K562 (cell line): ENCODE measurements at regions not wholly inside any gene's neighbourhood (a gene's known extent, or its start where the extent isn't known, plus 50 kb on each side); places are given as distances from the start of the nearest gene placed in this dataset.

Experiments
- ATAC-seq: fragments of 200-7000 bp; cut with Tn5 transposase; 3 replicates; pipeline ENCODE4 v1.9.1; 2020; ENCODE audit warnings: moderate library complexity
- BruUV-seq: library from RNA; stranded (reverse); fragments of 400-500 nt; replicated peaks from 2 replicates; lab custom pipeline; 2021; lab: Mats Ljungman, UMichigan
- CTCF ChIA-PET: fragments of 300-600 bp; formaldehyde crosslinking; extraction: SDS; loops from one replicate; lab custom pipeline; 2021; ENCODE audit warnings: low intra/inter-chr PET ratio; lab: Yijun Ruan, JAX
- POLR2A ChIA-PET: fragments of 300-600, 350-650 bp; sonication (Branson Sonifier 250); formaldehyde crosslinking; extraction: SDS; loops from one replicate; lab custom pipeline; 2021; ENCODE audit warnings: antibody characterized with exemption, inconsistent platforms; lab: Yijun Ruan, JAX
- DNase-seq, 4 experiments: peaks; one replicate each; pipeline versions ENCODE4 v3.0.0 to v3.0.0-alpha.2; 2011 to 2018; ENCODE audit warnings: low spot score in 3 of 4, mixed read lengths in 3 of 4; ENCODE audit errors: extremely low read depth in 1 of 4
- FAIRE-seq: peaks from 2 replicates; lab custom pipeline; 2011; peaks lifted over from hg19 to GRCh38; lab: Jason Lieb, UNC
- H2AFZ ChIP-seq: 2 replicates; pipeline ENCODE4 v1.6.0; 2011; ENCODE audit warnings: low read depth, low read length, control low read depth, inconsistent platforms
- H3K27ac ChIP-seq: fragments of 200-600 bp; 3 replicates; pipeline ENCODE4 v1.8.0; 2011; ENCODE audit warnings: low read depth, mild to moderate bottlenecking, control low read depth, inconsistent platforms, low read length, moderate library complexity, mixed read lengths; ENCODE audit errors: extremely low read depth
- H3K27me3 ChIP-seq, 2 experiments: fragments of 300-600 bp in 1 of 2; 2 replicates in 1 of 2; 3 replicates in 1 of 2; pipeline versions ENCODE4 v1.6.0 to v1.8.0; 2011; ENCODE audit warnings: inconsistent platforms in 2 of 2, low read length in 2 of 2, mild to moderate bottlenecking in 1 of 2, mixed read lengths in 1 of 2, moderate library complexity in 1 of 2; ENCODE audit not compliant: control insufficient read depth in 2 of 2, insufficient read depth in 2 of 2
- H3K36me3 ChIP-seq: fragments of 300-600 bp; 3 replicates; pipeline ENCODE4 v1.8.0; 2011; ENCODE audit warnings: mild to moderate bottlenecking, low read length, inconsistent platforms; ENCODE audit not compliant: control insufficient read depth, insufficient read depth
- H3K4me1 ChIP-seq, 2 experiments: fragments of 200-600 bp in 1 of 2; replicated peaks in 1 of 2; 2 replicates in 1 of 2; 3 replicates in 1 of 2; pipeline versions ENCODE4 v1.5.1 to v1.8.0; 2011; ENCODE audit warnings: inconsistent platforms in 2 of 2, low read length in 2 of 2, mild to moderate bottlenecking in 1 of 2, mixed read lengths in 1 of 2, moderate library complexity in 1 of 2; ENCODE audit not compliant: control insufficient read depth in 2 of 2, insufficient read depth in 2 of 2
- H3K4me2 ChIP-seq: 2 replicates; pipeline ENCODE4 v1.6.1; 2011; ENCODE audit warnings: low read length, control low read depth, inconsistent platforms, mixed read lengths; ENCODE audit not compliant: insufficient read depth
- H3K4me3 ChIP-seq: fragments of 200-600 bp; sonication (generic), shearing (Covaris generic); 2 replicates; pipeline ENCODE4 v1.5.1; 2016; ENCODE audit warnings: control low read depth, inconsistent platforms
- H3K79me2 ChIP-seq: fragments of 200-600 bp; 3 replicates; pipeline ENCODE4 v1.8.0; 2011; ENCODE audit warnings: low read length, inconsistent platforms; ENCODE audit not compliant: control insufficient read depth, insufficient read depth
- H3K9ac ChIP-seq, 2 experiments: 2 replicates each; pipeline versions ENCODE4 v1.6.0 to v1.6.1; 2011; ENCODE audit warnings: low read depth in 2 of 2, low read length in 2 of 2, control low read depth in 1 of 2, inconsistent platforms in 1 of 2, mild to moderate bottlenecking in 1 of 2, mixed read lengths in 1 of 2; ENCODE audit not compliant: insufficient read depth in 1 of 2
- H3K9me1 ChIP-seq: one replicate; pipeline ENCODE4 v1.6.0; 2011; ENCODE audit warnings: inconsistent platforms, mild to moderate bottlenecking, low read length, moderate library complexity; ENCODE audit not compliant: control insufficient read depth, insufficient read depth
- H3K9me3 ChIP-seq: replicated peaks from 2 replicates; pipeline ENCODE4 v1.5.1; 2011; ENCODE audit warnings: low read depth, low read length, inconsistent platforms; ENCODE audit not compliant: control insufficient read depth, insufficient read depth
- H4K20me1 ChIP-seq: replicated peaks from 2 replicates; pipeline ENCODE4 v1.6.1; 2011; ENCODE audit warnings: low read length, inconsistent platforms, mixed read lengths; ENCODE audit not compliant: control insufficient read depth, insufficient read depth
- BRF1 ChIP-seq: IDR thresholded peaks from 3 replicates; pipeline ENCODE4 v1.6.1; 2011; ENCODE audit warnings: borderline replicate concordance, mild to moderate bottlenecking; ENCODE audit not compliant: insufficient read length; ENCODE audit errors: extremely low read depth
- CBX5 ChIP-seq: IDR thresholded peaks from 2 replicates; pipeline ENCODE4 v1.6.1; 2014; ENCODE audit warnings: low read depth, borderline replicate concordance
- ESRRB ChIP-seq: fragments of 250-450 bp; sonication (Bioruptor Pico); IDR thresholded peaks from 2 replicates; pipeline ENCODE4 v1.5.0; 2020; ENCODE audit warnings: mild to moderate bottlenecking, moderate library complexity, borderline replicate concordance
- HDAC2 ChIP-seq: fragments of 450-650 bp; IDR thresholded peaks from 2 replicates; pipeline ENCODE4 v1.6.1; 2016; ENCODE audit warnings: mild to moderate bottlenecking
- HDAC6 ChIP-seq: IDR thresholded peaks from 2 replicates; pipeline ENCODE4 v1.6.1; 2012; ENCODE audit warnings: low read depth, mild to moderate bottlenecking, control low read depth, inconsistent platforms, low read length, moderate library complexity
- HNRNPH1 ChIP-seq: fragments of 200-400 bp; formaldehyde crosslinking; optimal IDR thresholded peaks from 2 replicates; pipeline ENCODE3; 2017; ENCODE audit warnings: low read depth, mild to moderate bottlenecking, low read length, moderate library complexity
- MEIS2 ChIP-seq: fragments of 450-650 bp; IDR thresholded peaks from 2 replicates; pipeline ENCODE4 v1.6.1; 2014; ENCODE audit warnings: mild to moderate bottlenecking; ENCODE audit not compliant: partially characterized antibody
- MXD1 ChIP-seq: fragments of 250-450 bp; sonication (Bioruptor Pico); IDR thresholded peaks from 2 replicates; pipeline ENCODE4 v1.8.0; 2021; ENCODE audit warnings: borderline replicate concordance, mild to moderate bottlenecking, moderate library complexity; ENCODE audit not compliant: poor library complexity, severe bottlenecking
- SAFB ChIP-seq: fragments of 200-400 bp; formaldehyde crosslinking; IDR thresholded peaks from 2 replicates; pipeline ENCODE4 v1.6.1; 2017; ENCODE audit warnings: low read depth, low read length, borderline replicate concordance
- TAF7 ChIP-seq: fragments of 450-650 bp; IDR thresholded peaks from 2 replicates; pipeline ENCODE4 v1.6.1; 2016; ENCODE audit warnings: missing genetic modification characterization, missing compliant biosample characterization
- TEAD1 ChIP-seq, 2 experiments: fragments of 450-650 bp in 1 of 2; sonication (generic) in 1 of 2; formaldehyde crosslinking; IDR thresholded peaks; 2 replicates each; pipeline versions ENCODE4 v1.4.0 to v1.8.0; 2020 to 2022; ENCODE audit warnings: mild to moderate bottlenecking in 2 of 2, missing genetic modification reagents in 1 of 2
- ZBTB1 ChIP-seq: sonication (generic); formaldehyde crosslinking; IDR thresholded peaks from 2 replicates; pipeline ENCODE4 v1.8.1; 2023; ENCODE audit warnings: missing genetic modification reagents, low read depth, mild to moderate bottlenecking, borderline replicate concordance
- ZEB2 ChIP-seq: fragments of 450-650 bp; IDR thresholded peaks from 2 replicates; pipeline ENCODE4 v1.6.1; 2016
- ZNF143 ChIP-seq: sonication (generic); formaldehyde crosslinking; IDR thresholded peaks from 2 replicates; pipeline ENCODE4 v1.9.0; 2022; ENCODE audit warnings: mild to moderate bottlenecking, missing genetic modification reagents
- ZNF224 ChIP-seq: sonication (generic); formaldehyde crosslinking; IDR thresholded peaks from 2 replicates; pipeline ENCODE4 v1.8.0; 2022; ENCODE audit warnings: mild to moderate bottlenecking, missing genetic modification reagents
- ZNF77 ChIP-seq: fragments of 250-450 bp; sonication (Bioruptor Pico); IDR thresholded peaks from 2 replicates; pipeline ENCODE4 v1.5.0; 2020
- ZNF79 ChIP-seq: fragments of 250-450 bp; sonication (Bioruptor Pico); IDR thresholded peaks from 2 replicates; pipeline ENCODE4 v1.4.0; 2020; ENCODE audit warnings: low read depth, mild to moderate bottlenecking, moderate library complexity
- WGBS: fragments of 100-300 bp; shearing (Covaris generic); methylation state at CpG from one replicate; pipeline ENCODE4 v1.1.6; 2016; ENCODE audit warnings: low coverage, mixed read lengths; ENCODE audit not compliant: insufficient coverage; ENCODE audit errors: missing lambda C conversion rate; 5-methylcytosine and 5-hydroxymethylcytosine counted together
- in situ Hi-C: fragments of 300-500 bp; cut with MboI; formaldehyde crosslinking; loops from 4 replicates; pipeline ENCODE4 v1.15.0; 2018; ENCODE audit warnings: inconsistent platforms, mixed read lengths
- intact Hi-C: fragments of 100-400 bp; cut with micrococcal nuclease; formaldehyde crosslinking; loops from 2 replicates; pipeline ENCODE4 v1.14.2; 2022
- TF ChIP-seq, protein P1 (sequence below): fragments of 250-450 bp; sonication (Bioruptor Pico); IDR thresholded peaks from 2 replicates; pipeline ENCODE4 v1.4.0; 2020; ENCODE audit warnings: mild to moderate bottlenecking, moderate library complexity
- TF ChIP-seq, protein P2 (sequence below): sonication (generic); formaldehyde crosslinking; IDR thresholded peaks from 2 replicates; pipeline ENCODE4 v1.8.0; 2023; ENCODE audit warnings: mild to moderate bottlenecking, missing genetic modification reagents

- no peak for TF ChIP-seq TEAD1 (CRISPR knock-in tag; IDR thresholded peaks at IDR 0.05)
- TF ChIP-seq, protein P1, sequence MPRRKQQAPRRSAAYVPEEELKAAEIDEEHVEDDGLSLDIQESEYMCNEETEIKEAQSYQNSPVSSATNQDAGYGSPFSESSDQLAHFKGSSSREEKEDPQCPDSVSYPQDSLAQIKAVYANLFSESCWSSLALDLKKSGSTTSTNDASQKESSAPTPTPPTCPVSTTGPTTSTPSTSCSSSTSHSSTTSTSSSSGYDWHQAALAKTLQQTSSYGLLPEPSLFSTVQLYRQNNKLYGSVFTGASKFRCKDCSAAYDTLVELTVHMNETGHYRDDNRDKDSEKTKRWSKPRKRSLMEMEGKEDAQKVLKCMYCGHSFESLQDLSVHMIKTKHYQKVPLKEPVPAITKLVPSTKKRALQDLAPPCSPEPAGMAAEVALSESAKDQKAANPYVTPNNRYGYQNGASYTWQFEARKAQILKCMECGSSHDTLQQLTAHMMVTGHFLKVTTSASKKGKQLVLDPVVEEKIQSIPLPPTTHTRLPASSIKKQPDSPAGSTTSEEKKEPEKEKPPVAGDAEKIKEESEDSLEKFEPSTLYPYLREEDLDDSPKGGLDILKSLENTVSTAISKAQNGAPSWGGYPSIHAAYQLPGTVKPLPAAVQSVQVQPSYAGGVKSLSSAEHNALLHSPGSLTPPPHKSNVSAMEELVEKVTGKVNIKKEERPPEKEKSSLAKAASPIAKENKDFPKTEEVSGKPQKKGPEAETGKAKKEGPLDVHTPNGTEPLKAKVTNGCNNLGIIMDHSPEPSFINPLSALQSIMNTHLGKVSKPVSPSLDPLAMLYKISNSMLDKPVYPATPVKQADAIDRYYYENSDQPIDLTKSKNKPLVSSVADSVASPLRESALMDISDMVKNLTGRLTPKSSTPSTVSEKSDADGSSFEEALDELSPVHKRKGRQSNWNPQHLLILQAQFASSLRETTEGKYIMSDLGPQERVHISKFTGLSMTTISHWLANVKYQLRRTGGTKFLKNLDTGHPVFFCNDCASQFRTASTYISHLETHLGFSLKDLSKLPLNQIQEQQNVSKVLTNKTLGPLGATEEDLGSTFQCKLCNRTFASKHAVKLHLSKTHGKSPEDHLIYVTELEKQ (CRISPR knock-in tag), result no peak
- TF ChIP-seq ZNF224 (CRISPR knock-in tag), result no peak
- TF ChIP-seq HDAC2, result no peak
- TF ChIP-seq HNRNPH1, result no peak
- TF ChIP-seq ZNF79, result no peak
- no peak for TF ChIP-seq CBX5
These were observed 423.0 kb upstream of the ZNF608 start (continued) for GRCh38 chr5:125169396-125169795.

GRCh38 chr5:125171641-125172040, 425.2 kb upstream of the ZNF608 start:
- ATAC-seq, result no peak
- intact Hi-C loops (no loop called here), in situ Hi-C loops (no loop called here)
- FAIRE-seq, result no peak
- H3K36me3 ChIP-seq, result no peaks in the 10 kb centered on the region
- no peak overlapping the region for H2AFZ ChIP-seq
- no peak overlapping the region for H3K9ac ChIP-seq
- no TSS peak for BruUV-seq
- H3K27me3 ChIP-seq, result no peaks in the 10 kb centered on the region
- DNase-seq, result no peak
- no peaks in the 10 kb centered on the region for H4K20me1 ChIP-seq
- no peaks in the 10 kb centered on the region for H3K9me3 ChIP-seq
- CTCF ChIA-PET, result no interaction called here
- H3K4me3 ChIP-seq, result no peak overlapping the region
- H3K9me1 ChIP-seq, result no peaks in the 10 kb centered on the region
- 0% methylated on average over 1 of the region's 1 CpG for WGBS
- H3K4me2 ChIP-seq, result no peak overlapping the region
- no peaks in the 10 kb centered on the region for H3K4me1 ChIP-seq
- no peaks in the 10 kb centered on the region for H3K79me2 ChIP-seq
- H3K27ac ChIP-seq, result no peak overlapping the region
- POLR2A ChIA-PET, result no interaction called here
- TF ChIP-seq ZEB2 (no peak), SAFB (no peak), HDAC6 (no peak), MXD1 (CRISPR knock-in tag) (no peak), TAF7 (tag) (no peak), ZBTB1 (CRISPR knock-in tag) (no peak), MEIS2 (no peak), BRF1 (no peak), ESRRB (CRISPR knock-in tag) (no peak), ZNF143 (CRISPR knock-in tag) (no peak), ZNF77 (CRISPR knock-in tag) (no peak)
- TF ChIP-seq, protein P2, sequence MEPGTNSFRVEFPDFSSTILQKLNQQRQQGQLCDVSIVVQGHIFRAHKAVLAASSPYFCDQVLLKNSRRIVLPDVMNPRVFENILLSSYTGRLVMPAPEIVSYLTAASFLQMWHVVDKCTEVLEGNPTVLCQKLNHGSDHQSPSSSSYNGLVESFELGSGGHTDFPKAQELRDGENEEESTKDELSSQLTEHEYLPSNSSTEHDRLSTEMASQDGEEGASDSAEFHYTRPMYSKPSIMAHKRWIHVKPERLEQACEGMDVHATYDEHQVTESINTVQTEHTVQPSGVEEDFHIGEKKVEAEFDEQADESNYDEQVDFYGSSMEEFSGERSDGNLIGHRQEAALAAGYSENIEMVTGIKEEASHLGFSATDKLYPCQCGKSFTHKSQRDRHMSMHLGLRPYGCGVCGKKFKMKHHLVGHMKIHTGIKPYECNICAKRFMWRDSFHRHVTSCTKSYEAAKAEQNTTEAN (CRISPR knock-in tag), result no peak
